D341Med (cell line): ENCODE measurements at regions not wholly inside any gene's neighbourhood (a gene's known extent, or its start where the extent isn't known, plus 50 kb on each side); places are given as distances from the start of the nearest gene placed in this dataset.
"Not testable (repeated sequence)": the region's sequence is repeated elsewhere in the genome, so short reads cannot be mapped to it uniquely, and the experiment has no call there.

Experiments used
- DNase-seq: peaks from one replicate; pipeline ENCODE4 v3.0.0; 2012; ENCODE audit warnings: low spot score

DNA sequence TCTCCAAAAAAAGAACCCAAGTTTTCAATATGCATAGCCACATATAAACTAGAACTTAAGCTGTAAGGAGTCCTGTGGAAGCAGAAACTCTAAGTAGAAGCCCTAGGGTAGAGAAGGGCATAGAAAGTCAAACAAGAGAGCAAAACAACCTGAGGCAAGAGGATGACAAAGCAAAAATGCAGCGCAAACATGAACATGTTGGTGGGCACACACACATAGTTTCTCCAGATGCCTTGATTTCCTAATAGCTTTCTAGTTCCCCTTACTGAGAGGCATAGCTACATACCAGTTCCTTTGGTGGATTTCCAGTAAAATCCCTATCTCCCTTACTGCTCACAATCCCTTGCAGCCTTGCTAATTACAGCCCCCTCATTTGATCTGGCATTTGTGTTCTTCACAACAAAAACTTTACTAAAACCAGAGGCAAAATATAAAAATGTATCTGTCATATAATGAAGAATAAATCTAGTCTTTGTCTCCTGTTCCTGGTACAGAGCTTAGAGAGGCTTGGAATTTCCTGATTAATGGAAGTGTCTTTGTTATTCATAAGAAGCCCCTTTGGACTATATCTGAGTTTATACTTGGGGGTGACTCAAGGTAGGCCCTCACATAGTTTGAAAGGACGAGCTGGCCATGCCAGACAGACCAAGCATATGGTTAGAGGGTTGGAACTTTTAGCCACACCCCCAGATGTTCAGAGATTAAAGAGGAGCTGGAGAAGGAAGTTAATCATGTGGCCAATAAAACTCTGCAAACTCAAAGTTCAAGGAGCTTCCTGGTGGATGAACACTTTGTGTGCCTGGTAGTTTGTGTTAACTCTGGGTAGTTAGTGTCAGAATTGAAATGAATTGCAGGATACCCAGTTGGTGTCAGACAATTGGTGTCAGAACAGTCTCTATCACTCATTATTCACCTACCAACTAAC is 52.7 kb upstream of the ZCCHC13 start:
- no peak for DNase-seq

DNA sequence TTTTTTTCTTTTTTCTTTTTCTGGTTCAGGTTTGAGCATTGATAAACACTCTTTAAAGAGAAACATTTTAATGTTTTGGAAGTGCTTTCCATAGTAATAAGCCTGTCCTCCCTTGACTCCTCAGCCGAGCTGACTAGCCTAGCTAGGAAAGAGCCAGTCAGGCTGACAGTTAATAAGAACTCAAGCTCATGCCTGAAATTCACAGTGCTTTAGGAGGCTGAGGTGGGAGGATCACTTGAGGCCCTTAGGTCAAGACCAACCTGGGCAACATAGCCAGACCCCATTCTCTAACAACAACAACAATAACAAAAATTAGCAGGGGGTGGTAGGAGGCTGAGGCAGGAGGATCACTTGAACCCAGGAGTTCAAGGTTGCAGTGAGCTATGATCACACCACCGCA is 53.4 kb upstream of the ZCCHC13 start:
- no peak for DNase-seq

DNA sequence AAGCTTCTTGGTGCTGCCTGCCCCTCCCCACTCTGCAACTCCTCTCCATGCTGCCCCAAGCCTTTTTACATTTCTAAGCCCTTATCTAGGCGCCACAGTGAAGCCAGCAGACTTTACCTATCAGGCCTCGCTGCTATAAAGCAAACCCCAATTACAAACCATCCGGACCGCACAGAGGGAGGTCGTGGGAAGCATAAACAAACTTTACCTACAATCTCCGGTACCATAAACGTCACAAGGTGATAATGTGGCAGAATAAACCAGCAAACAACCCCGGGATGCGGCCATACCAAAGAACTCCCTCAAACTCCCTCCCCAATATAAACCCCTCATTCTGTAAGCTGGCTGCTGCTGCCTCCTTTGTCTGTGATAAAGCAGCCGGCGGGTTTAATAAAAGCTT is 54.0 kb upstream of the ZCCHC13 start:
- no peak for DNase-seq

DNA sequence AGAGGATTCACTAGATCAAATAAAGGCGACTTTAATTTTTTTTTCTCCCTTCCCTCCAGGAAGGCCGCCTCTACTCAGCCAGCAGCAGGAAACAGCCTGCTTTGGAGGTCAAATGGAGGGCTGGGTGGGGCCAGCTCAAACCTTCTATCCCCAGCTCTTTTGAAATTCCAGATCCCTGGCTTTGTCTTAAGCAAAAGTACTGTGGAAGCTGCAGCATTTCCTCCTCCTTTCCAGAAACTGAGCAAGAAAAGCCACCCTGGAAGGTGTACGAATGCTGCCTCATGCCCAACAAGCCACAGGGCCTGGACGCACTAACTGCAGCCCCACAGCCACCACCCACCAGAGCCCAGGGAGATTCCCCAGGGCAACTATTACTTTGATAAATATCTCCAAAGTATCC is 55.1 kb upstream of the ZCCHC13 start:
- DNase-seq = no peak

DNA sequence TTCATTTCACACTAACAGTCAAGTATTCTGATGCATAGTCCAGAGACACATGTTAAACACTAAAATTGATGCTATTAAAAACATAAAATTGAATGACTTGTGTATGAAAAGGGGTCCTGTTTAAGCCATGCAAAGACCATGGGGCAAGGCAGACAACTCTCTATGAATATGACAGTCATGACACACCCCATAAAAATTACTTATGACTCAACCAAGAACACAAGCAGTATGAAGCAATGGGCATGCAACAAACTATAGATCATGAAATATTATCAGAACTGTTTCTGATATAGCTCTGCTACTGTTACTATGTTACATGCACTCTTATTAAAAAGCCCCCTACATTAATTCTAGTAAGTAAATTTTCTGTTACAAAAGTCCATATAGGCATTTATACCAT is 57.5 kb upstream of the ZCCHC13 start:
- DNase-seq = no peak

DNA sequence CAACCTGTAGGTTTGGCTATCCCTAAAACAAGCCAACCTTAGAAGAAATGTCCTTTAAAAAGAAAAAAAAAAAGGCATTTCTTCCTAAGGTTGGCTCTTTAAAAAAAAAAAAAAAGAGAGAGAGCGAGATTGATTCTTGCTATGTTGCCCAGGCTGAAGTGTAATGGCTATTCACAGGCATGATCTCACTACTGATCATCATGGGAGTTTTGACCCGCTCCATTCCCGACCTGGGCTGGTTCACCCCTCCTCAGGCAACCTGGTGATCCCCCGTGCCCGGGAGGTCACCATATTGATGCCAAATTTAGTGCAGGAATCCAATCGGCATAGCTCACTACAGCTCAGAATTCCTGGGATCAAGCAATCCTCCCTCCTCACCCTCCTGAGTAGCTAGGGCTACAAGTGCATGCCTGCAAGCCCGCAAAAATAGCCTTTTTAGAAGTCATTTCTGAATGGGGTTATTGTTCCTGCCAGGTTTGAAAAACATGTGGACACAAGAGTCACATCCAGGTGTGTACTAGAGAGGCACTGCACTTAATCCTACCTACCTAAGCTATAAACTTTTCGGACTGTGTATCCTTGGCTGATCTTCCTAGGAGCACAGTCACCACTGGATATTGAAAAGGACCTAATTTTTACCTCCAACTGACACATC is 61.4 kb upstream of the ZCCHC13 start:
- DNase-seq = no peak

DNA sequence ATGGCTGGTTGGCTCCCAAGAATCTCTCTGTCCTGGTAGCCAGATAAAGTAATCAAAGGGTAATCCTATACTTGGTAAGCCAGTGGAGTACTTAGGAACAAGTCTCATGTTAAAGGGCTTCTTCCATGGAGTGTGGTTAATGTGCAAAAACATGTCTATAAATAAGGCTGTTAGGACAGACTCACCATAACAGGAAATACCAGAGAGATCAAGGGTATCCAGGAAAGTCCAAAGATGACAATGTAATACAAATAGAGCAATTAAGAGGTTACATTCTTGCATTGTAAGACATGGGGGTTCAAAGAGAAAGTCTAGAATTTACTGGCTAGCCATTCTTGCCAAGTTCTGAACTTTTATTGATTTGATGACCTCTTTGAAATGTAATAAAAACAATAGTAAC is 61.9 kb upstream of the ZCCHC13 start:
- DNase-seq = no peak

DNA sequence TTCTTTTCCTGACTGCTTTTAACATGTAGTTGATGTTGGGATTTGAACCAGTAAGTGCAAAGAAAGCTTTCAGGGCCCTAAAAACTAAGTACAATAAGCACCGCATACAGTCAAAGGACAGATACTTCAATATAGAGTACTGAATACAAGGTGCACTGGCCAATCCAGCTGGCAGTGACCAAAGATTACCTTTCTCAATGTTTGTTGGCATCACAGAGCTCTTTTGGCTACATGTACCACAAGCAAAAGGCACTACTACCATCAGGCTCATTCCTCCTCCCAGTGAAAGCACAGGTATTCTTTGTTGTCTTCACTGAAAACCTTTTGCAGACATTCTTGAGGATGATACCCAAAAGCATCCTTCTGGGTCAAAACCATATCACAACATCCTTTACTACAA is 65.2 kb upstream of the ZCCHC13 start:
- DNase-seq = no peak

DNA sequence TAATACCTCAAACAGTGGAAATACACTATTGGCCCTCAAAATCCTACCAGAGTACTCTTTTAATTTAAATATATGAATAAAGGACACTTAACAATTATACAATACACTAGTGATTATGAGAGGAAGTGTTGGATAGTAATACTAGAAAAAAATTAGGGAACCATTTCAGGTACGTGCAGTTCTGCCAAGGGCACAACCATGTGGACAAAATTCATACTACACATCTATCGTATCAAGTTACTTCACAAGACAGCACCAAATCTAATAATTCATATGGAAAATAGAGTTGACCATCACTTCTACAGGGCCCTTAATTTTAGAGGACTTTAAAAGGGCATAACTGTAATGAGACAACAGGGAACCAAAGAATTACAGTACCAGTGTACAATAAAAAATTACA is 69.2 kb upstream of the ZCCHC13 start:
- no peak for DNase-seq

DNA sequence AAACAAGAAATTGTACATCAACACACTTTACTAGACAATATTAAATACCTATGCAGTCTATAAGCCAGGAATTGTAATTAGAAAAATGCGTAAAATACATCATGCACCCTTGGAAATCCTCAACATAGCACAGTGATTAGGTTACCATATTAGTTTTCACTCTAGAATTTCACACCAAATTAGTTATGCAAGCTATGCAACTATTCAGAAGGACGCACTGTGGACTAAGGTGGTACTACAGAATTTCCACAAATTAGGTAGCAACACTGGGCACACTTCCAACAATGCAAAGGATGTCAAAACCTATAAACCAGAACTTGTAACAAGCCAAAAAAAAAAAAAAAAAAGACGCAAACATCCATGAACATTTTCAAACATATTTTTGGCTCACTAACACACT is 71.1 kb upstream of the ZCCHC13 start:
- DNase-seq = no peak

DNA sequence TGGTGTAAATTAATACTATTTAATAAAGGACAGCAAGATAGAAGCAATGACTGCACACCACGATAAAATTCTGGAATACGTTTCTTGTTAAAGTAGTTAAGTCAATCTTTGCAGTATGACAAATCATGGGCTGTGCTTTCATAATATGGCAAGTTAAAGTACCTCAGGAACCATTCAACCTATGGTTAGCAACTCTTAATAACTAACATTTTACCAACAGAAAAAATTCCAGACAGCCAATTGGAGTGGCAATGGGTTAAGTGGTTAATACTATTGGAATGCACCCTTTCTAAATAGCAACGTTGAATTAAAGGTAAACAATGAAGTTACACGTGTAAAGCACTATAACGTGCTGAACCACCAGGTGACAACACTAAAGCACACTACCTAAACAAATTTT is 72.4 kb upstream of the ZCCHC13 start:
- no peak for DNase-seq

DNA sequence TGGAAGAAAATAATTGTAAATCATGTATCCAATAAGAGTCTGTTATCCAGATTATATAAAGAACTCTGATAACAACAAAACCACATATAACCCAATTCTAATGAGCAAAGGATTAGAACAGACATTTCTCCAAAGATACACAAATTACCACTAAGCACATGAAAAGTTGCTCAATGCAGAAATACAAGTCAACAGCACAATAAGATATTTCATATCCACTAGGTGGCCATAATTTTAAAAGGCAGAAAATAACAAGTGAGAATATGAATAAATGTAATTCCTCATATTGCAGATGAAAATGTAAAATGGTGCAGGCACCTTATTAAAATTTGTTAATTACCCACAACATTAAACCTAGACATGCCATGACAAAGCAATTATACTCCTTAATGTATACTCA is 73.9 kb upstream of the ZCCHC13 start:
- DNase-seq = no peak

DNA sequence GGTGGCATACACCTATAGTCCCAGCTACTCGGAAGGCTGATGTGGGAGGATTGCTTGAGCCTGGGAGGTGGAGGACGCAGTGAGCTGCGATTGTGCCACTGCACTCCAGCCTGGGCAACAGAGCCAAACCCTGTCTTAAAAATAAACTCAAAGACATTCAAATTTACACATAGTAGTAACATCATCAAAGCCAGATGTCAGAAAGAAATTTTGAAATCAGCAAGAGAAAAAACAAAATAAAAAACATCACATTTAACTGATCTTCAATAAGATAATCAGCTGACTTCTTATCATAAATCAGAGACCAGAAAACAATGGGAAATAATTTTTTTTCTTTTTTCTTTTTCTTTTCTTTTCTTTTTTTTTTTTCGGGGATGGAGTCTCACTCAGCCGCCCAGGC is 78.9 kb upstream of the ZCCHC13 start:
- DNase-seq = no peak

DNA sequence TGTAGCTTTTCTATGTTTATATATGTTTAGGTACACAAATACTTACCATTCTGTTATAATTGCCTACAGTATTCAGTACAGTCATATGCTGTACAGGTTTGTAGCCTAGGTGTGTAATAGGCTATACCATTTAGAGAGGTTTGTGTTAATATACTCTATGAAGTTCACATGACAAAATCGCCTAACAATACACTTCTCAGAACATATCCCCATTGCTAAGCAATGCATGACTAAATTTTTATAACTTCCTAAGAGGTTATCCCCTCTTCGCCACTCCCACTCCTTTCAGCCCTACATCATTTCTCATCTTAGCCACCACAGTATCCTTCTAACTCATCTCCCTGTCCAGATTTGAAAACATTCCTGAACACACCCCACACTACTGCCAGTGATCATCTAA is 83.7 kb upstream of the ZCCHC13 start:
- DNase-seq = no peak

DNA sequence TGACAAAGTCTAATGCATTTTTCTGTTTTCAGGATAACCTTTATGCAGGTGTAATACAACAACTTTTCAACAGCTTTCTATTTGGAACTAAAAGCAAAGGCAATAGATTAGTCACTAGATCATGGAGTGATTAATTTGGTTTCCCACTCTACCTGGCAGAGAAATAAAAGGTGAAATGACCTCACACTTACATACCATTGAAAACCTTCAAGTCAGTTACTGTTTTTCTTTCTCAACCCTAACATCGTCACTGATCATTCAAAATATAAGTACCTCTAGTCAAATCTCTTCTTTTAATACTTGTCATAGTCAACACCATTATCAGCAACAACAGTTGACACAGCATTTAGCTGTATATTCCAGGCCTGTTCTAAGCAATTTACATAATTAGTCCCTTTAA is 85.1 kb upstream of the ZCCHC13 start:
- no peak for DNase-seq

DNA sequence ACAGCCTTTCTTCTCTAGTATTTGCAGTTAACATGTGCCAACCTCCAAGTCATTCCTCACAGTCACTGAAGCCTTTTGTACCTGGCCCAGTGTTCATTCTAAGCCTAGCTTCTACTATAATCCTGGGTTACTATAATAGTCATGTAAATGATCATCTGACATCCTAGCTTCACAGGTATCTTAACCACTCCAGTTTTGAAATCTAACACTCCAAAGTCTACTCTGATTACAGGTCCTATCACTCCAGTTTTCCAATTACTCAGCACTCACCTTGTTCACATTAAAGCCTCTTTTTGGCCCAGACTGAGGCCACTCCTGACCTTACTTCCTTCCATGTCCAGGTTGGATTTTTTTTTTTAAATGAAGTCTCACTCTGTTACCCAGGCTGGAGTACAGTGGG is 87.6 kb upstream of the ZCCHC13 start:
- DNase-seq = no peak

DNA sequence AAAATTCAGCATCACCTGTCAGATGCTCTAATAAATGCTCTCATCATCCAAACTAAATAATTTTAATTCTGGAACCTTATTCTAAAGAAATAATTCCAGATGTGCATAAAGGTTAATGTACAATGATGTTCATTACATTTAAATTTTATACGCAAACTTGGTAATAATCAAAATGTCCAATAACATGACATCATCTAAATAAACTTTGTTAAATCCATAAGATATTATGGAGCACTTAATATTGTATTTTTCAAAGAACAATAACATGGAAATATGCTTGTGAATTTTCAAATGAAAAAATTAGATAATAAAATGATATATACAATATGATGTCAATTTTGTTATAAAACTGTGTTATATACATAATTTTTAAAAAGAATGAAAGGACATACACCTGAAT is 92.1 kb upstream of the ZCCHC13 start:
- DNase-seq = no peak

DNA sequence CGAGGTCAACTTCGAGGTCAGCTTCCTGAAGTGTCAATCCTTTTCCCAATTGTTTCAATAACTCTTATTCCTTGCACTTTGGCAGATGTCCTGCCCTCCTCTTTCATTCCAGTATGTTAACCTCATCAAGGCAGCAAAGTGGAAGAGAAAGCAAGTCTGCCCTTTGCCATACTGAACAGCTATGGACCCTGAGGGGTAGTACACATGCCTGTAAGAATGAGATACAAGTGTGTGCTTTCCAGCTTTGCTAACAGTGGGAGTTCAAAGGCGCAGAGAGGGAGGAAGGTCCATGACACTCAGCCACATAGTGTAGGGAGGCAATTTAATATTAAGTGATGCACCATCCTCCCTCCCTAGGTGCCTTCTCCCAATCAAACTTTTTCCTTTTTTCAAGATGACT is 96.4 kb upstream of the ZCCHC13 start:
- no peak for DNase-seq

DNA sequence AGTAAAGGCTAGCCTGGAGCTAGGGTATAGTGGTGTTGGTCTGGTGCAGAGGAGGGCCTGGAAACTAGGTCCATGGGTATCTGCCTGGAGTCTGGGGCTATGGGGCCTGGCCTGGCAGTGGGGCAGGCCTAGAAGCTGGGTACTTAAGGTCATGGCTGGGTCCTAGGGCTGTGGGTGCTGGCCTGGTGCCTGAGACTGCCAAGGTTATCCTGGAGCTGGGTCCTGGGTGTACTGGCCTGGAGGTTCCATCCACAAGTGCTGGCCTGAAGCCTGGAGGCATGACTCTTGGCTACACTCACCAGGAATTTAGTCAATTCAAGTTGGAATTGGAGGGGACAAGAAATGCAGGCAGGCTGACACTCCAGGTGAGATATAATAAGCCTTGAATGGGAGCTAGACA is 108.4 kb upstream of the ZCCHC13 start:
- DNase-seq = no peak

DNA sequence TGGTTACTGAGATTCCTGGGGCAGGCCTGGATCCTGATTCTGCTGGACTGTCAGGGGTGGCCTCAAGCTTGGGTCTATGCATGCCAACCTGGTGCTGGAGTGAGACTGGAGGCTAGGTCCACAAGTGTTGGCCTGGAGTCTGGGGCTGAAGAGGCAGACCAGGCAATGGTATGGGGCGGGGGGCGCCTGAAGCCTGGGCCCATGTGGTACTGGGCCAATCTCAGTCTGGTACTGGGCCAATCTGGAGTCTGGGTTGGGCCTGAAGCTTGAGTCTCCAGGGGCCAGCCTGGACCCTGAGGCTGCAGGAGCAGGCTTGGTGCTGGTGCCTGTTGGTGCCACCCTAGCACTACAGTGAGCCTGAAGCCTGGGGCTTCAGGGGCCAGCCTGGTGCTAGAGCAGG is 108.9 kb upstream of the ZCCHC13 start:
- DNase-seq = no peak

DNA sequence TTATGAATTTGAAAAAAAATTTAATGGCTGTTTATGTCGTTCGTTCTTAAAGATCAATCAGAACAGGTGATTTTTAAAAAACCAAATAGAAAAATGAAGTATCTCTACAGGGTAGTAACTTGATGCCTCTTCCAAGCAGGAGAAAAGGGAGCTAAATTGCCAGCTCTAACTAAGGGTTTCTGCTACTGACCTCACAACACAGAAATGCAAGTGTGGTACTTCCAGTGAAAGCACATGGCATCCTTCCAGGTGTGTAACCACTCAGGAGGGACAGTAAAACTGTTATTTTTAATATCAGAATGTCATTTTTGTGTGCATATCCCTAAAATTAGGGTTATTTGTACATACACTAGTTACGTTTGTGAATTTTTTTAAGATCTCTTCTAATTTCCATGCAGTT is 116.8 kb upstream of the ZCCHC13 start:
- no peak for DNase-seq

DNA sequence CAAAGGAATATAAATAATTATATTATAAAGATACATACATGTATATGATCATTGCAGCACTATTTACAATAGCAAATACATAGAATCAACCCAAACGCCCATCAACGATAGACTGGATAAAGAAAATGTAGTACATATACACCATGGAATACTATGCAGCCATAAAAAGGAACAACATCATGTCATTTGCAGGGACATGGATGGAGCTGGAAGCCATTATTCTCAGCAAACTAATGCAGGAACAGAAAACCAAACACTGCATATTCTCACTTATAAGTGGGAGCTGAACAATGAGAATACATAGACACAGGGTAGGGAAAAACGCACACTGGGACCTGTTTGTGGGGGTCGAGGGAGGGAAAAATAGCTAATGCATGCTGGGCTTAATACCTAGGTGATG is 120.9 kb upstream of the ZCCHC13 start:
- not testable (repeated sequence) for DNase-seq

DNA sequence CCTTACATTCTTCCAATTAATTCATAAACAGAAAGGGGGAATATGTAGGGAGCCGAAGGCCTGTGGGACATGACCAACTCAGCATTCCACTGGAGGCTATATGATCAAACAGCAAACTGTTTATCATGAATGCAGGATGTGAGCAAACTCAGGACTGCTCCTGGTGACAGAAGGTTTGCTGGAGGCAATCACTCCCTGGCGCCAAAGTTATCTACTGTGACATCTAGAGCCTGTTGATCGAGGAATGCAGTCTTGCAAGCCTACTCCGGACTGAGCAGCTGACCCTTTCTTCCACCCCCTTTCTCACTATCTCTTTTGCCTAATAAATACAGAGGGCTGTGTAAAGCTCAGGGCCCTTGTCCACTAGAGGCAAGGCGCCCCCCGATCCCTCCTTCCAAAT is 122.0 kb upstream of the ZCCHC13 start:
- DNase-seq = not testable (repeated sequence)

DNA sequence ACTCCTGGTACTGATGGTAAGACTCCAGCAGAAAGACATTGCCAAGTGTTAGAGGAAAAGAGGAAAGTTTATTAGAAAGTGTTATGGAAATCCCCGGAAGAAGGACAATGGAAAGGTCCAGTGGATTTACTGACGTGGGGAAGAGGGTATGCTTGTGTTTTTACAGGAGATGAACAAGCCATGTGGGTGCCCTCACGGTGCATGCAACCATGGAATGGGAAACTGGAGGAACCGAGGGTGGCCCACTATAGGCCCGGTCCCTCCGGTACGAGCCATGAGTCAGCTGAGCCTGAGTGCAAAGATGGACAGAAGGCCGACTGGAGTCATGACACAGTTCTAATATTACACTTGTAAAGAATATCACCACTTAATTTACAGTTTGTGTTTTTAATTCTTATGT is 123.3 kb upstream of the ZCCHC13 start:
- DNase-seq = no peak
